T47D (cell line): ENCODE measurements at regions not wholly inside any gene's neighbourhood (a gene's known extent, or its start where the extent isn't known, plus 50 kb on each side); places are given as distances from the start of the nearest gene placed in this dataset.

ENCODE experiments used
- DNase-seq, 2 experiments: peaks; one replicate each; pipeline versions ENCODE4 v3.0.0 to v3.0.0-alpha.2; 2011 to 2012; ENCODE audit warnings: low read depth in 1 of 2, low spot score in 1 of 2
- JUND ChIP-seq: IDR thresholded peaks from 2 replicates; pipeline ENCODE4 v1.6.1; 2012; ENCODE audit warnings: low read depth
- in situ Hi-C: cut with HindIII; loops from 2 replicates; pipeline ENCODE4 v1.10.0; 2016; ENCODE audit warnings: low sequenced_read_pairs, low pct_unique_long_range_greater_than_20kb

GRCh38 chr3:72203613-72204349 is 418.8 kb upstream of the PROK2 start:
- TF ChIP-seq JUND: no peak
- no peak for DNase-seq
- in situ Hi-C loops: no loop called here

GRCh38 chr3:72203105-72203504 is 418.2 kb upstream of the PROK2 start:
- in situ Hi-C loops: no loop called here
- no peak for DNase-seq
- TF ChIP-seq JUND: no peak

- in situ Hi-C loops: no loop called here
- TF ChIP-seq JUND: no peak
- DNase-seq: no peak
Observed at GRCh38 chr3:72200332-72200731, 415.4 kb upstream of the PROK2 start.

- DNase-seq: no peak
- in situ Hi-C loops: no loop called here
- TF ChIP-seq JUND: no peak
Observed at GRCh38 chr3:72199530-72199929, 414.6 kb upstream of the PROK2 start.

- DNase-seq: no peak
- no peak for TF ChIP-seq JUND
- in situ Hi-C loops: no loop called here
Observed at GRCh38 chr3:72196377-72196929, 411.5 kb upstream of the PROK2 start.

GRCh38 chr3:72195895-72196294 is 410.9 kb upstream of the PROK2 start:
- in situ Hi-C loops: no loop called here
- DNase-seq: no peak
- no peak for TF ChIP-seq JUND

- in situ Hi-C loops: no loop called here
- DNase-seq: no peak
- TF ChIP-seq JUND: no peak
Observed at GRCh38 chr3:72194458-72194857, 409.5 kb upstream of the PROK2 start.

- in situ Hi-C loops: no loop called here
- no peak for TF ChIP-seq JUND
Observed at GRCh38 chr3:72193771-72194430, 409.0 kb upstream of the PROK2 start.

GRCh38 chr3:72192572-72192971 is 407.6 kb upstream of the PROK2 start:
- no peak for TF ChIP-seq JUND
- in situ Hi-C loops: no loop called here

More at GRCh38 chr3:72193771-72194430, 409.0 kb upstream of the PROK2 start:
- no peak for DNase-seq

GRCh38 chr3:72191209-72191960 is 406.4 kb upstream of the PROK2 start:
- in situ Hi-C loops: no loop called here
- no peak for DNase-seq
- TF ChIP-seq JUND: no peak

More at GRCh38 chr3:72192572-72192971, 407.6 kb upstream of the PROK2 start:
- DNase-seq: no peak

GRCh38 chr3:72190050-72190449 is 405.1 kb upstream of the PROK2 start:
- in situ Hi-C loops: no loop called here
- TF ChIP-seq JUND: no peak
- DNase-seq: no peak

- no peak for DNase-seq
- in situ Hi-C loops: no loop called here
- TF ChIP-seq JUND: no peak
Observed at GRCh38 chr3:72189339-72189738, 404.4 kb upstream of the PROK2 start.

GRCh38 chr3:72188536-72188935 is 403.6 kb upstream of the PROK2 start:
- in situ Hi-C loops: no loop called here
- no peak for DNase-seq
- no peak for TF ChIP-seq JUND
